Ovary (tissue), 7 donors: ENCODE measurements at regions not wholly inside any gene's neighbourhood (a gene's known extent, or its start where the extent isn't known, plus 50 kb on each side); places are given as distances from the start of the nearest gene placed in this dataset.
"Not testable (repeated sequence)": the region's sequence is repeated elsewhere in the genome, so short reads cannot be mapped to it uniquely, and the experiment has no call there.

ENCODE experiments used
- DNase-seq, 5 donors: peaks; one replicate each; pipeline ENCODE4 v3.0.0-alpha.2; 2019 to 2020
- H3K27ac ChIP-seq, 2 donors: fragments of 200-600 bp; one replicate each; pipeline versions ENCODE4 v1.5.1 to v1.8.0; 2019 to 2022
- H3K27me3 ChIP-seq: fragments of 200-600 bp; one replicate; pipeline ENCODE4 v1.8.0; 2022
- H3K36me3 ChIP-seq: fragments of 200-600 bp; sonication (generic); one replicate; pipeline ENCODE4 v1.5.1; 2019
- H3K4me1 ChIP-seq: one replicate; pipeline ENCODE4 v1.8.1; 2013; ENCODE audit warnings: mild to moderate bottlenecking, moderate library complexity; ENCODE audit not compliant: insufficient read depth
- H3K4me3 ChIP-seq: fragments of 200-600 bp; sonication (generic); one replicate; pipeline ENCODE4 v1.5.1; 2017
- H3K9me3 ChIP-seq, 2 donors: fragments of 200-600 bp in 1 of 2; sonication (generic) in 1 of 2; one replicate each; pipeline versions ENCODE4 v1.5.1 to v1.8.1; 2013 to 2019; ENCODE audit warnings: mild to moderate bottlenecking in 1 of 2, moderate library complexity in 1 of 2
- CTCF ChIP-seq, 3 donors: fragments of 450-650 bp in 2 of 3; fragments of 200-600 bp in 1 of 3; IDR thresholded peaks; one replicate each; pipeline versions ENCODE4 v1.5.1 to v1.8.0; 2016 to 2022; ENCODE audit warnings: antibody characterized with exemption in 3 of 3, mild to moderate bottlenecking in 1 of 3
- EP300 ChIP-seq: sonication (generic); formaldehyde crosslinking; IDR thresholded peaks from one replicate; pipeline ENCODE4 v1.6.1; 2017; ENCODE audit warnings: antibody characterized with exemption
- POLR2A ChIP-seq: fragments of 450-650 bp; IDR thresholded peaks from one replicate; pipeline ENCODE4 v1.6.1; 2017; ENCODE audit warnings: antibody characterized with exemption, mild to moderate bottlenecking, moderate library complexity
- WGBS, 3 donors: extraction: QIAGEN DNeasy Blood & Tissue Kit in 1 of 3; methylation state at CpG; one replicate each; pipeline versions ENCODE4 v1.1.5 to v1.1.7; 2013 to 2017; 5-methylcytosine and 5-hydroxymethylcytosine counted together
- intact Hi-C, 4 donors: fragments of 100-400 bp; cut with DNase I; formaldehyde crosslinking; loops; one replicate each; pipeline versions ENCODE4 v1.11.0 to v1.15.1; 2022 to 2023
- donor health status: DM: no; HTN: no; CAD: no; lungs with moderate emphysema.
- donor health status: DM: no; HTN: no; CAD: no.
- donor health status: Bipolar disorder and iron deficiency.
- donor health status: DM: no; HTN: no; CAD: no.
- donor health status: DM: yes; HTN: yes; CAD: no.

DNA sequence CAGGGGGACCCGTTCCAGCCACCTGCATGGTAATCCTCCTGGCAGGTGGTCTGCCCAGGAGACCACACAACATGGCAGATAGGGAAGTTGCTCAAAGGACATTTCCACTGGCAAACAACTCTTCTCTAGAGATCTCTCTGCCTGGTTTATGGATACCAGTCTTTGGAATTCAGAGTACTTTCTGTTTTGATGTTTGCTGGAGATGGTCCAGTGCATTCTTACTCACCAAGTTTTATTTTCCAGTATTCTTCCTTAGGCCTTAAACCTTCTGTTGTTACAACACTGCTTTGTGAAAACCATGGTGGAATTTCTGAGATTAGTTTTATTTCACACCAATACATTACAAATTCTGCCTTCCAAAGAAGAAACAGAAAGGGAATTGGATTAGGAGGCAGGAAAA, 428.3 kb downstream of the FUT8 start:
- no peak for TF ChIP-seq CTCF (IDR thresholded peaks at IDR 0.05)
- no peak for TF ChIP-seq EP300
- no peak for TF ChIP-seq POLR2A
- intact Hi-C loops: no loop called here
- DNase-seq: no peak
- H3K36me3 ChIP-seq: no peaks in the 10 kb centered on the region
- no peaks in the 10 kb centered on the region for H3K4me1 ChIP-seq
- H3K9me3 ChIP-seq: peaks cover 0 to 4% of the 10 kb centered on the region in 2 donors
- 63 to 89% (median 78%) methylated on average over 1 of the region's 1 CpG for WGBS, 3 donors
- no peaks in the 10 kb centered on the region for H3K27me3 ChIP-seq
- H3K4me3 ChIP-seq: no peak overlapping the region
- no peak overlapping the region for H3K27ac ChIP-seq

DNA sequence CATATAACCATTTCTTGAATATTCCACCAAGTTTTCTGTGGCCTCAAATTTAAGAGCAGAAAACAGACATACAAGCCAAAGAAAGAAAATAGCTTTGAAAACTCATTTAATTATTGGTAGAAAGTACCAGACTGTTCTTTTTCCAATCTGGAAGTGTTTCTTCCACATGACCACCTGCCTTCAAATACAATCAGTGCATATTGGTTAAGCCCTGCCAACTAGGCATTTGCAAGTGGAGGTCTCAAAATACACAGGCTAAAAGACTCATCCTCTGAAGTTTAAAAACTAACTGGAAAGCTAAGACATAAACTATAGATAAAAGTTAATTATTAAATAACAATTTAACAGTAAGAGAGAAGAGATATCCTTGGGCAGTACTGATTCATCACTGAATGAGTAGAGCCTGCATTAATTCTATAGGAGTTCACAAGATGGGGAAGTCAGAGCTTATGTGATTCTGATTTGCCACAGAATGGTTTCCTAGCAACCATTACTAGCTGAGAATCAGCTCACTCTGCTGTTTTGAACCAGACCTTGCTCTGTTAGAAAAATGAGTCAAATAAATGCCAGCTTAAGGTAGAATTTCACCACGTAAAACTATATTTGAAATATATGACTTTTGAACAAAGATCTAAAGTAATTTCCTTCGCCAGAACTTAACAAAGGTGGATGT, 433.8 kb downstream of the FUT8 start:
- no peak for TF ChIP-seq EP300
- TF ChIP-seq CTCF (IDR thresholded peaks at IDR 0.05): no peak
- TF ChIP-seq POLR2A: no peak
- WGBS, 3 donors: 84 to 90% (median 89%) methylated on average over 2 of the region's 2 CpGs
- intact Hi-C loops: no loop called here
- H3K4me3 ChIP-seq: no peak overlapping the region
- H3K27ac ChIP-seq: no peak overlapping the region
- no peaks in the 10 kb centered on the region for H3K27me3 ChIP-seq
- no peaks in the 10 kb centered on the region for H3K9me3 ChIP-seq
- no peak for DNase-seq
- H3K4me1 ChIP-seq: no peaks in the 10 kb centered on the region
- H3K36me3 ChIP-seq: no peaks in the 10 kb centered on the region

DNA sequence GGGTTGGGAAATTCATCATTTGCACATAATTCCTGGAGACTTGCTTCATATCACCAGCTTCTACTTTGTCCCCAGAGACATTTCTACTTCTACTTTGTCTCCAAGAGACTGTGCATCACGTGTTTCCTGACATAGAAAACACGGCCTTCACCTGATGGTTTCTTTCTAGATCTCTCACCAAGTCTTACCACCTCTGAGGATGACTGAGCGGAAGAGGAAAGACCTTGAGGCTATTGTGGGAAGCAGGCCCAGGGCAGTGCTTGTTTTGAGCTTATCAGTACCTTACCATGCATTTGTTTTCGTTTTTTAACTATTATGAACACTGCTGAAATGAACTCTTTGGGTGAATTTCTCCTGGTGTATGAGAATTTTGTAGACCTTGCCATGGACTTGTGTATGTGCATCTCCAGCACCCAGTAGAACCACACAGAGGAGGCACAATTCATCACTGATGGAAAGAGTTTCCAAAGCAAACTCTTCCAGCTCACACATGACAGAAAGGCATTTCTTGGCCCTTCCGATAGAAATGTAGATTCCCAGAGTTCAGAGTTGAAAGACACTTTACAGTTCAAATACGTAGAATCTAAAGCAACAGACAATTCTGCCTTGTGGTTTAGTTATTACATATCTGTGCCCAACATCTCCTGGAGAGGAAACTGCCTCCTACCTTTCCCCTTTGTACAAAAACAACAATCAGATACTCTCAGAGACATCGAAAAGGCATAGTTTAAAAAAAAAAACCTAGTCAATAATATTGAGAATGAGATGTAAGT, 434.7 kb downstream of the FUT8 start:
- DNase-seq: no peak
- WGBS, 3 donors: 50 to 68% (median 52%) methylated on average over 7 of the region's 7 CpGs
- intact Hi-C loops: no loop called here

GRCh38 chr14:65847931-65848330, 435.4 kb downstream of the FUT8 start:
- 90 to 93% (median 92%) methylated on average over 3 of the region's 3 CpGs for WGBS, 3 donors
- H3K4me3 ChIP-seq, H3K36me3 ChIP-seq, intact Hi-C loops, H3K27me3 ChIP-seq, H3K4me1 ChIP-seq, H3K27ac ChIP-seq, H3K9me3 ChIP-seq, DNase-seq: not testable (repeated sequence)

More for the DNA sequence above, 434.7 kb downstream of the FUT8 start:
- no peaks in the 10 kb centered on the region for H3K4me1 ChIP-seq
- no peaks in the 10 kb centered on the region for H3K36me3 ChIP-seq
- TF ChIP-seq EP300: no peak
- no peak for TF ChIP-seq POLR2A
- H3K9me3 ChIP-seq: no peaks in the 10 kb centered on the region
- no peaks in the 10 kb centered on the region for H3K27me3 ChIP-seq
- no peak overlapping the region for H3K4me3 ChIP-seq
- H3K27ac ChIP-seq: no peak overlapping the region

- Histone ChIP-seq H3K27me3 (no peaks in the 10 kb centered on the region), H3K36me3 (no peaks in the 10 kb centered on the region), H3K4me1 (no peaks in the 10 kb centered on the region), H3K4me3 (no peak overlapping the region), H3K9me3 (no peaks in the 10 kb centered on the region), H3K27ac (no peak overlapping the region)
- intact Hi-C loops: no loop called here
- no peak for DNase-seq
- no peak for TF ChIP-seq CTCF (IDR thresholded peaks at IDR 0.05)
- no peak for TF ChIP-seq POLR2A
- no peak for TF ChIP-seq EP300
- WGBS, 3 donors: 92 to 98% (median 96%) methylated on average over 3 of the region's 3 CpGs
Observed at GRCh38 chr14:65849091-65849490, 436.6 kb downstream of the FUT8 start.
